Cerebellar cortex (tissue), 1 donor: ENCODE measurements at regions not wholly inside any gene's neighbourhood (a gene's known extent, or its start where the extent isn't known, plus 50 kb on each side); places are given as distances from the start of the nearest gene placed in this dataset.
"Not testable (repeated sequence)": the region's sequence is repeated elsewhere in the genome, so short reads cannot be mapped to it uniquely, and the experiment has no call there.

ENCODE experiments used
- DNase-seq: peaks from one replicate; pipeline ENCODE4 v3.0.0-alpha.2; 2015; ENCODE audit warnings: low spot score

- no peak for DNase-seq
Observed at GRCh38 chr1:95520390-95520789, 286.4 kb downstream of the RWDD3 start.

- DNase-seq: peak; percentile 1
Observed at GRCh38 chr1:95532335-95532734, 298.3 kb downstream of the RWDD3 start.

- no peak for DNase-seq
Observed at GRCh38 chr1:95534985-95535384, 301.0 kb downstream of the RWDD3 start.

GRCh38 chr1:95535614-95536013, 301.6 kb downstream of the RWDD3 start:
- DNase-seq: no peak

- no peak for DNase-seq
Observed at GRCh38 chr1:95536501-95536900, 302.5 kb downstream of the RWDD3 start.

GRCh38 chr1:95537176-95537575, 303.2 kb downstream of the RWDD3 start:
- no peak for DNase-seq

- DNase-seq: not testable (repeated sequence)
Observed at GRCh38 chr1:95538242-95538641, 304.2 kb downstream of the RWDD3 start.

- DNase-seq: no peak
Observed at GRCh38 chr1:95542936-95543335, 308.9 kb downstream of the RWDD3 start.

- DNase-seq: no peak
Observed at GRCh38 chr1:95547005-95547404, 313.0 kb downstream of the RWDD3 start.

GRCh38 chr1:95548211-95548610, 314.2 kb downstream of the RWDD3 start:
- DNase-seq: no peak

GRCh38 chr1:95551201-95551600, 317.2 kb downstream of the RWDD3 start:
- DNase-seq: no peak

- DNase-seq: no peak
Observed at GRCh38 chr1:95553595-95553994, 319.6 kb downstream of the RWDD3 start.

GRCh38 chr1:95554408-95554807, 320.4 kb downstream of the RWDD3 start:
- DNase-seq: no peak

- DNase-seq: no peak
Observed at GRCh38 chr1:95558791-95559190, 324.8 kb downstream of the RWDD3 start.

GRCh38 chr1:95561346-95561745, 327.3 kb downstream of the RWDD3 start:
- DNase-seq: no peak

GRCh38 chr1:95562230-95562629, 328.2 kb downstream of the RWDD3 start:
- DNase-seq: no peak

- no peak for DNase-seq
Observed at GRCh38 chr1:95572002-95572401, 338.0 kb downstream of the RWDD3 start.

GRCh38 chr1:95572962-95573361, 339.0 kb downstream of the RWDD3 start:
- no peak for DNase-seq

GRCh38 chr1:95575291-95575690, 341.3 kb downstream of the RWDD3 start:
- no peak for DNase-seq

GRCh38 chr1:95578462-95578861, 344.5 kb downstream of the RWDD3 start:
- DNase-seq: no peak

- no peak for DNase-seq
Observed at GRCh38 chr1:95582191-95582590, 348.2 kb downstream of the RWDD3 start.

GRCh38 chr1:95582746-95583145, 348.7 kb downstream of the RWDD3 start:
- no peak for DNase-seq

- no peak for DNase-seq
Observed at GRCh38 chr1:95583661-95584210, 349.7 kb downstream of the RWDD3 start.

- DNase-seq: no peak
Observed at GRCh38 chr1:95584315-95584714, 350.3 kb downstream of the RWDD3 start.

- DNase-seq: no peak
Observed at GRCh38 chr1:95604771-95605170, 370.8 kb downstream of the RWDD3 start.
